ENCODE measurements at regions not wholly inside any gene's neighbourhood (a gene's known extent, or its start where the extent isn't known, plus 50 kb on each side); places are given as distances from the start of the nearest gene placed in this dataset.
A peak's percentile ranks its signal among the peaks of the same experiment; 100 is the strongest.

- TF ChIP-seq FOXP2 (optimal IDR thresholded peaks at IDR 0.05; ENCODE audit: borderline replicate concordance, extremely low read depth, extremely low read length, insufficient read depth) = no peak
- TF ChIP-seq TAF1 (IDR thresholded peaks at IDR 0.05; ENCODE audit: borderline replicate concordance, insufficient read depth, low read length) = no peak
- no peak for TF ChIP-seq POLR2AphosphoS5 (IDR thresholded peaks at IDR 0.05; ENCODE audit: low read depth, low read length)
- no peak for TF ChIP-seq SIN3A (IDR thresholded peaks at IDR 0.05; ENCODE audit: borderline replicate concordance, insufficient read depth, low read length)
- TF ChIP-seq, protein P1, sequence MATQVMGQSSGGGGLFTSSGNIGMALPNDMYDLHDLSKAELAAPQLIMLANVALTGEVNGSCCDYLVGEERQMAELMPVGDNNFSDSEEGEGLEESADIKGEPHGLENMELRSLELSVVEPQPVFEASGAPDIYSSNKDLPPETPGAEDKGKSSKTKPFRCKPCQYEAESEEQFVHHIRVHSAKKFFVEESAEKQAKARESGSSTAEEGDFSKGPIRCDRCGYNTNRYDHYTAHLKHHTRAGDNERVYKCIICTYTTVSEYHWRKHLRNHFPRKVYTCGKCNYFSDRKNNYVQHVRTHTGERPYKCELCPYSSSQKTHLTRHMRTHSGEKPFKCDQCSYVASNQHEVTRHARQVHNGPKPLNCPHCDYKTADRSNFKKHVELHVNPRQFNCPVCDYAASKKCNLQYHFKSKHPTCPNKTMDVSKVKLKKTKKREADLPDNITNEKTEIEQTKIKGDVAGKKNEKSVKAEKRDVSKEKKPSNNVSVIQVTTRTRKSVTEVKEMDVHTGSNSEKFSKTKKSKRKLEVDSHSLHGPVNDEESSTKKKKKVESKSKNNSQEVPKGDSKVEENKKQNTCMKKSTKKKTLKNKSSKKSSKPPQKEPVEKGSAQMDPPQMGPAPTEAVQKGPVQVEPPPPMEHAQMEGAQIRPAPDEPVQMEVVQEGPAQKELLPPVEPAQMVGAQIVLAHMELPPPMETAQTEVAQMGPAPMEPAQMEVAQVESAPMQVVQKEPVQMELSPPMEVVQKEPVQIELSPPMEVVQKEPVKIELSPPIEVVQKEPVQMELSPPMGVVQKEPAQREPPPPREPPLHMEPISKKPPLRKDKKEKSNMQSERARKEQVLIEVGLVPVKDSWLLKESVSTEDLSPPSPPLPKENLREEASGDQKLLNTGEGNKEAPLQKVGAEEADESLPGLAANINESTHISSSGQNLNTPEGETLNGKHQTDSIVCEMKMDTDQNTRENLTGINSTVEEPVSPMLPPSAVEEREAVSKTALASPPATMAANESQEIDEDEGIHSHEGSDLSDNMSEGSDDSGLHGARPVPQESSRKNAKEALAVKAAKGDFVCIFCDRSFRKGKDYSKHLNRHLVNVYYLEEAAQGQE (IDR thresholded peaks at IDR 0.05; ENCODE audit: insufficient read depth in 1 of 2, low read depth in 2 of 2, low read length in 2 of 2) = no peak
These were observed 88.4 kb upstream of the RHOU start for GRCh38 chr1:228646717-228647522.

DNA sequence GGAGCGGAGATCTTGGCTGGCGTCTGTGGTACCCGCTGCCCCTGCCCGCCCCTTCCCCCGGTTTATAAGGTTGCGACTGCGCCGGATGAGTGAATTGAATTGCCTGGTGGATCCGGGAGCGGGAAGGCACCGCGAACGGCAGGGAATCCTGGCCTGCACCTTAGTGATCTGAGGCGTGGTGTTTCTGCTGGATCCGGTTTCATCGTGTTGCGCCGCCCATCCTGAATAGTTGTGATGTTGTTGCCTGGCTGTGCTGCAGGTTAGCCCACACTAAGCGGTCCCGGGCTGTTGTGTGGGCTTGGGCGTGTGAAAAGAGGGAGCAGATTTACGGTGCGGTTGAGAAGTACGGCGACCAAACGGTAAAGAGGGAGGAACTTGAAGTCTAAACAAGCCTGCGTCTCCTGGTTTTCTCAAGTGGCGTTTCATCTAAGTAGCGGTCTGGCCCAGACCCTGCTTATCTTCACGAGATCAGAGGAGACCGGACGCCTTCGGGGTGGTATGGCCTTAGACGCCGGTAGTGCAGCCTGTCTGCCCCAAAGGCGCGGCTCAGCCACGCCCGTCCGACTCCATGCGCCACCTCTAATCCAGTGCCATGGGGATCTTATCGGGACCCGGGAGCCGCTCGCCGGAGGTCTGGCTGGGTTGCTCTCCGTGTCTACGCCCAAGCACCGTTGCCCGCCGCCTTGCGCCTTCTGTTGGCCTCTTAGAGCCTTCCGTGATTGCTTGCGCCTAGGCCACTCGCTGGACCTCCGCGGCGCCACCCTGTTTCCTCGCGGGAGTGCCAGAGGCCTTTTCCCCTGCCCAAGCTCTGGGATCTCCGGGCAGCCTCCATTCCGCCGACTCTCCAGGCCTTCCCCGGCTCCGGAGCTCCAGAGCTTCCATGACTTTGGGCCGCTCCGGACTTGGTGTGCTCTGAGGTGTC, 87.5 kb upstream of the RHOU start:
- TF ChIP-seq FOXP2 (optimal IDR thresholded peaks at IDR 0.05; ENCODE audit: borderline replicate concordance, extremely low read depth, extremely low read length, insufficient read depth) (peak; percentile 68), SIN3A (IDR thresholded peaks at IDR 0.05; ENCODE audit: borderline replicate concordance, insufficient read depth, low read length) (no peak), POLR2AphosphoS5 (IDR thresholded peaks at IDR 0.05; ENCODE audit: low read depth, low read length) (no peak)

- TF ChIP-seq FOXP2 (optimal IDR thresholded peaks at IDR 0.05; ENCODE audit: borderline replicate concordance, extremely low read depth, extremely low read length, insufficient read depth) (no peak), TAF1 (IDR thresholded peaks at IDR 0.05; ENCODE audit: borderline replicate concordance, insufficient read depth, low read length) (no peak), POLR2AphosphoS5 (IDR thresholded peaks at IDR 0.05; ENCODE audit: low read depth, low read length) (no peak), SIN3A (IDR thresholded peaks at IDR 0.05; ENCODE audit: borderline replicate concordance, insufficient read depth, low read length) (no peak)
- TF ChIP-seq, protein P1 (IDR thresholded peaks at IDR 0.05; ENCODE audit: insufficient read depth in 1 of 2, low read depth in 2 of 2, low read length in 2 of 2) = no peak
These were observed 86.5 kb upstream of the RHOU start for GRCh38 chr1:228648647-228649383.

DNA sequence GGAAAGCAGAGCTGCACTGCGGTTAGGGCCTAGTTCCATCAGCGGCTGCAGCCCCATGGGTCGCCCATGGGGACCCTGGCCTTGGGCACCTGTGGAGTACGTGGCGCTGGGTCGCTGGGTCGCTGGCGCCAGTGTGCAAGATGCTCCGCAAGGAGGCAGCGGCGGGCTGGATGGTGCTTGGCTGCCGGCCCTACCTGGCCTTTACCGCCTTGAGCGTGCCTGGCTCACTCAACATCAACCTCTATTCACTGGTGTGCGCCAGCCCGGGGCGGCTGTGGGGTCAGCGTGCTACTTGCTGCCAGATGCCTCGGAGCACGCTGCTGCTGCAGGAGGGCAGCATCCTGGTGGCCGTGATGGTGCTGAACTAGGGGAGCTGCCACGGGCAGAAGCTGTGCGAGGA, 85.1 kb upstream of the RHOU start:
- TF ChIP-seq POLR2AphosphoS5 (IDR thresholded peaks at IDR 0.05; ENCODE audit: low read depth, low read length) (no peak), SIN3A (IDR thresholded peaks at IDR 0.05; ENCODE audit: borderline replicate concordance, insufficient read depth, low read length) (no peak), FOXP2 (optimal IDR thresholded peaks at IDR 0.05; ENCODE audit: borderline replicate concordance, extremely low read depth, extremely low read length, insufficient read depth) (no peak), TAF1 (IDR thresholded peaks at IDR 0.05; ENCODE audit: borderline replicate concordance, insufficient read depth, low read length) (no peak)
- TF ChIP-seq, protein P1 (IDR thresholded peaks at IDR 0.05; ENCODE audit: insufficient read depth in 1 of 2, low read depth in 2 of 2, low read length in 2 of 2) = no peak

DNA sequence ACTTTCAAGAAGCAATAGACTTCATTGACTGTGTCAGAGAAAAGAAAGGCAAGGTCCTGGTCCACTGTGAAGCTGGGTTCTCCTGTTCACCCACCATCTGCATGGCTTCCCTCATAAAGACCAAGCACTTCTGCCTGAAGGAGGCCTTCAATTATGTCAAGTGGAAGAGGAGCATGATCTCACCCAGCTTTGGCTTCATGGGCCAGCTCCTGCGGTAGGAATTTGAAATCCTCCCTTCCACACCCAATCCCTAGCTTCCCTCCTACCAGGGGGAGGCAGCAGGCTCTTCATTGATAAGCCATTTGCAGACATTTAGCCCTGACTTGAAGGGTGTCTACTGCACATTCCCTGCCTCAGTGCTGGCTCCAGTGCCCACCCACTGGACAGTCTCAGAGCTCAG, 84.3 kb upstream of the RHOU start:
- TF ChIP-seq FOXP2 (optimal IDR thresholded peaks at IDR 0.05; ENCODE audit: borderline replicate concordance, extremely low read depth, extremely low read length, insufficient read depth) (no peak), POLR2AphosphoS5 (IDR thresholded peaks at IDR 0.05; ENCODE audit: low read depth, low read length) (no peak), SIN3A (IDR thresholded peaks at IDR 0.05; ENCODE audit: borderline replicate concordance, insufficient read depth, low read length) (no peak)
